Breast epithelium (tissue), 3 donors: ENCODE measurements at regions not wholly inside any gene's neighbourhood (a gene's known extent, or its start where the extent isn't known, plus 50 kb on each side); places are given as distances from the start of the nearest gene placed in this dataset.

Experiments
- POLR2A ChIP-seq: fragments of 450-650 bp; IDR thresholded peaks from one replicate; pipeline ENCODE4 v1.6.1; 2016; ENCODE audit warnings: antibody characterized with exemption, mild to moderate bottlenecking, moderate library complexity
- POLR2AphosphoS5 ChIP-seq, 3 donors: sonication (generic); formaldehyde crosslinking; IDR thresholded peaks; one replicate each; pipeline ENCODE4 v1.6.1; 2017; ENCODE audit warnings: antibody characterized with exemption in 3 of 3
- TF ChIP-seq, protein P1 (sequence below), 3 donors: fragments of 450-650 bp; IDR thresholded peaks; one replicate each; pipeline ENCODE4 v1.5.1; 2016 to 2017; ENCODE audit warnings: antibody characterized with exemption in 3 of 3, mild to moderate bottlenecking in 3 of 3, moderate library complexity in 3 of 3

DNA sequence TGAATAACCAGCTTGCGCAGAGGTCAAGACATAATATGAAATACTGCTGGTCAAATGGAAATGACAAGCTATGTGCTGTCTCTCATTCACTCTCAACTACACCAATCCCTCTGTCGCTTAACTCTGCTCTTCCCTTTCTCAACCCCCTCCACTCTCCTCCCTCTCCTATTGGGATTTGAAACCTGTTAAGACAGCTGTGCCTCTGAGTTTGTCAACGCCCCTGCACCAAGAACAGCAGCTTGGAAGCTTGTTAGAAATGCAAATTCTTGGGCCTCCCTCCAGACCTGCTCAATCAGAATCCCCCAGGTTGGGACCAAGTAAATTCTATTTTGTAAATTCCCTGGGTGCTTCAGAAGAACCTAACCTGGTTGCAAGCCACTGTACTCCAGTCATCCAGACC is 149.7 kb upstream of the ATP2B2 start:
- TF ChIP-seq, protein P1, sequence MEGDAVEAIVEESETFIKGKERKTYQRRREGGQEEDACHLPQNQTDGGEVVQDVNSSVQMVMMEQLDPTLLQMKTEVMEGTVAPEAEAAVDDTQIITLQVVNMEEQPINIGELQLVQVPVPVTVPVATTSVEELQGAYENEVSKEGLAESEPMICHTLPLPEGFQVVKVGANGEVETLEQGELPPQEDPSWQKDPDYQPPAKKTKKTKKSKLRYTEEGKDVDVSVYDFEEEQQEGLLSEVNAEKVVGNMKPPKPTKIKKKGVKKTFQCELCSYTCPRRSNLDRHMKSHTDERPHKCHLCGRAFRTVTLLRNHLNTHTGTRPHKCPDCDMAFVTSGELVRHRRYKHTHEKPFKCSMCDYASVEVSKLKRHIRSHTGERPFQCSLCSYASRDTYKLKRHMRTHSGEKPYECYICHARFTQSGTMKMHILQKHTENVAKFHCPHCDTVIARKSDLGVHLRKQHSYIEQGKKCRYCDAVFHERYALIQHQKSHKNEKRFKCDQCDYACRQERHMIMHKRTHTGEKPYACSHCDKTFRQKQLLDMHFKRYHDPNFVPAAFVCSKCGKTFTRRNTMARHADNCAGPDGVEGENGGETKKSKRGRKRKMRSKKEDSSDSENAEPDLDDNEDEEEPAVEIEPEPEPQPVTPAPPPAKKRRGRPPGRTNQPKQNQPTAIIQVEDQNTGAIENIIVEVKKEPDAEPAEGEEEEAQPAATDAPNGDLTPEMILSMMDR (IDR thresholded peaks at IDR 0.05): no peak
- TF ChIP-seq POLR2A: no peak
- TF ChIP-seq POLR2AphosphoS5 (IDR thresholded peaks at IDR 0.05): no peak
